PC-3 (cell line): ENCODE measurements at regions not wholly inside any gene's neighbourhood (a gene's known extent, or its start where the extent isn't known, plus 50 kb on each side); places are given as distances from the start of the nearest gene placed in this dataset.

Experiments
- ATAC-seq: fragments of 200-7000 bp; cut with Tn5 transposase; 2 replicates; pipeline ENCODE4 v1.9.1; 2020; ENCODE audit warnings: mild to moderate bottlenecking, moderate library complexity
- BruUV-seq: library from RNA; stranded (reverse); fragments of 400-500 nt; replicated peaks from 2 replicates; lab custom pipeline; 2021; lab: Mats Ljungman, UMichigan
- CTCF ChIA-PET: fragments of 300-600 bp; sonication (Branson Sonifier 250); formaldehyde crosslinking; loops from one replicate; lab custom pipeline; 2022; ENCODE audit warnings: antibody characterized with exemption; lab: Charles Lee
- POLR2A ChIA-PET: fragments of 300-600 bp; sonication (Branson Sonifier 250); formaldehyde crosslinking; loops from one replicate; lab custom pipeline; 2022; ENCODE audit warnings: antibody characterized with exemption; ENCODE audit not compliant: unreplicated experiment; lab: Charles Lee
- DNase-seq: peaks from one replicate; pipeline ENCODE4 v3.0.0-alpha.2; 2015
- H2AFZ ChIP-seq: fragments of 300-600 bp; sonication (generic); 2 replicates; pipeline ENCODE4 v1.6.0; 2016; ENCODE audit warnings: antibody characterized with exemption, low read length
- H3F3A ChIP-seq: fragments of 300-600 bp; sonication (generic); one replicate; pipeline ENCODE4 v1.6.0; 2017; ENCODE audit warnings: antibody characterized with exemption, low read length, control low read depth, mild to moderate bottlenecking; ENCODE audit not compliant: unreplicated experiment
- H3K27ac ChIP-seq: fragments of 300-600 bp; sonication (generic); 2 replicates; pipeline ENCODE4 v1.5.1; 2016; ENCODE audit warnings: mild to moderate bottlenecking, low read length
- H3K27me3 ChIP-seq: fragments of 300-600 bp; sonication (generic); 2 replicates; pipeline ENCODE4 v1.6.1; 2016; ENCODE audit warnings: low read length, mixed read lengths
- H3K36me3 ChIP-seq: fragments of 300-600 bp; sonication (generic); 2 replicates; pipeline ENCODE4 v1.6.1; 2016; ENCODE audit warnings: low read depth, mixed run types, low read length, mixed read lengths
- H3K4me1 ChIP-seq: fragments of 300-600 bp; sonication (generic); 2 replicates; pipeline ENCODE4 v1.5.1; 2016; ENCODE audit warnings: low read length; ENCODE audit not compliant: insufficient read depth
- H3K4me2 ChIP-seq: fragments of 300-600 bp; sonication (generic); 2 replicates; pipeline ENCODE4 v1.6.0; 2016; ENCODE audit warnings: low read length
- H3K4me3 ChIP-seq: fragments of 300-600 bp; sonication (generic); 2 replicates; pipeline ENCODE4 v1.5.1; 2016; ENCODE audit warnings: mild to moderate bottlenecking, low read length, mixed read lengths
- H3K79me2 ChIP-seq: fragments of 300-600 bp; sonication (generic); 2 replicates; pipeline ENCODE4 v1.6.1; 2017; ENCODE audit warnings: low read length, mixed read lengths
- H3K9ac ChIP-seq: fragments of 300-600 bp; sonication (generic); 2 replicates; pipeline ENCODE4 v1.6.0; 2016; ENCODE audit warnings: mild to moderate bottlenecking, low read length
- H3K9me2 ChIP-seq: fragments of 300-600 bp; sonication (generic); replicated peaks from 2 replicates; pipeline ENCODE4 v1.6.1; 2016; ENCODE audit warnings: mixed run types, low read length, mixed read lengths
- H3K9me3 ChIP-seq: fragments of 300-600 bp; sonication (generic); 2 replicates; pipeline ENCODE4 v1.6.1; 2016; ENCODE audit warnings: low read length, mixed read lengths
- H4K20me1 ChIP-seq: fragments of 300-600 bp; sonication (generic); 2 replicates; pipeline ENCODE4 v1.6.1; 2016; ENCODE audit warnings: low read length, mixed read lengths
- EZH2 ChIP-seq: fragments of 300-600 bp; sonication (generic); IDR thresholded peaks from one replicate; pipeline ENCODE4 v1.6.1; 2017; ENCODE audit warnings: antibody characterized with exemption, mild to moderate bottlenecking, low read length; ENCODE audit not compliant: unreplicated experiment
- EZH2phosphoT487 ChIP-seq: fragments of 300-600 bp; sonication (generic); IDR thresholded peaks from 2 replicates; pipeline ENCODE4 v1.6.1; 2018; ENCODE audit warnings: mild to moderate bottlenecking, antibody characterized with exemption, low read length, borderline replicate concordance
- intact Hi-C: fragments of 100-400 bp; cut with micrococcal nuclease; formaldehyde crosslinking; loops from 2 replicates; pipeline ENCODE4 v1.9.0; 2023
- TF ChIP-seq, protein P1 (sequence below): fragments of 300-600 bp; sonication (generic); conservative IDR thresholded peaks from 2 replicates; pipeline ENCODE4 v1.5.1; 2017; ENCODE audit warnings: antibody characterized with exemption, low read depth, mild to moderate bottlenecking, low read length

DNA sequence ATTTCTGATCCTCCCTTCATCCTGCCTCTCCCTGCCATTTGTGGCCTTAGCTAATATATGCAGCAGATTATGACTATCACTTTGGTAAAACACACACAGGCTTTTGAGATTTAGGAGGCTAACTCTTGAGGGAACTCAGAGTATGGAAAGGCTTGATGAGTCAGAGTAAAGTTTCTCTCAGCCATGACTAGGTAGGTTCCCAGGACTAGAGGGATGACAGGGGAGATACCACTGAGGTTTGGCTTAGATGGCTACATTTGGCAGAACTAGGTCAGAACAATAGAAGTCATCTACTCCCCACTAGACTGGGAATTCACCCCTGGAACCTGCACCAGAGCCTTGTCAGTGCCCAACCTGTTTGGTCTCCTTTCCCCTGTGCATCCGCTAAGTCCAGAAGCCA lies 585.7 kb downstream of the TLL1 start:
- TF ChIP-seq, protein P1, sequence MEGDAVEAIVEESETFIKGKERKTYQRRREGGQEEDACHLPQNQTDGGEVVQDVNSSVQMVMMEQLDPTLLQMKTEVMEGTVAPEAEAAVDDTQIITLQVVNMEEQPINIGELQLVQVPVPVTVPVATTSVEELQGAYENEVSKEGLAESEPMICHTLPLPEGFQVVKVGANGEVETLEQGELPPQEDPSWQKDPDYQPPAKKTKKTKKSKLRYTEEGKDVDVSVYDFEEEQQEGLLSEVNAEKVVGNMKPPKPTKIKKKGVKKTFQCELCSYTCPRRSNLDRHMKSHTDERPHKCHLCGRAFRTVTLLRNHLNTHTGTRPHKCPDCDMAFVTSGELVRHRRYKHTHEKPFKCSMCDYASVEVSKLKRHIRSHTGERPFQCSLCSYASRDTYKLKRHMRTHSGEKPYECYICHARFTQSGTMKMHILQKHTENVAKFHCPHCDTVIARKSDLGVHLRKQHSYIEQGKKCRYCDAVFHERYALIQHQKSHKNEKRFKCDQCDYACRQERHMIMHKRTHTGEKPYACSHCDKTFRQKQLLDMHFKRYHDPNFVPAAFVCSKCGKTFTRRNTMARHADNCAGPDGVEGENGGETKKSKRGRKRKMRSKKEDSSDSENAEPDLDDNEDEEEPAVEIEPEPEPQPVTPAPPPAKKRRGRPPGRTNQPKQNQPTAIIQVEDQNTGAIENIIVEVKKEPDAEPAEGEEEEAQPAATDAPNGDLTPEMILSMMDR: no peak
- no peak for TF ChIP-seq EZH2
- TF ChIP-seq EZH2phosphoT487: no peak
- ATAC-seq: no peak
- POLR2A ChIA-PET: no interaction called here

GRCh38 chr4:166459621-166460020 lies 586.6 kb downstream of the TLL1 start:
- DNase-seq: peak; percentile 30
- H3K4me3 ChIP-seq: no peak overlapping the region
- no peaks in the 10 kb centered on the region for H3K36me3 ChIP-seq
- no peaks in the 10 kb centered on the region for H3K9me3 ChIP-seq
- H3F3A ChIP-seq: no peaks in the 10 kb centered on the region
- H3K79me2 ChIP-seq: no peaks in the 10 kb centered on the region
- no peak for TF ChIP-seq EZH2
- no peak for TF ChIP-seq EZH2phosphoT487
- TF ChIP-seq, protein P1: no peak
- no peak overlapping the region for H2AFZ ChIP-seq
- peaks cover 18% of the 10 kb centered on the region for H3K4me1 ChIP-seq
- no peak overlapping the region for H3K4me2 ChIP-seq
- ATAC-seq: no peak
- CTCF ChIA-PET: no interaction called here
- no peaks in the 10 kb centered on the region for H4K20me1 ChIP-seq
- no peak overlapping the region for H3K27ac ChIP-seq
- intact Hi-C loops: no loop called here
- H3K27me3 ChIP-seq: no peaks in the 10 kb centered on the region
- POLR2A ChIA-PET: no interaction called here
- H3K9me2 ChIP-seq: no peaks in the 10 kb centered on the region
- H3K9ac ChIP-seq: no peak overlapping the region
- BruUV-seq: no TSS peak

More for the DNA sequence above, 585.7 kb downstream of the TLL1 start:
- Histone ChIP-seq H3K9me3 (no peaks in the 10 kb centered on the region), H3K79me2 (no peaks in the 10 kb centered on the region), H4K20me1 (no peaks in the 10 kb centered on the region), H3K36me3 (no peaks in the 10 kb centered on the region), H2AFZ (no peak overlapping the region), H3K27me3 (no peaks in the 10 kb centered on the region), H3K27ac (no peak overlapping the region), H3K4me2 (no peak overlapping the region), H3K9ac (no peak overlapping the region), H3K4me3 (no peak overlapping the region), H3K9me2 (no peaks in the 10 kb centered on the region), H3K4me1 (peaks cover 18% of the 10 kb centered on the region), H3F3A (no peaks in the 10 kb centered on the region)
- CTCF ChIA-PET: no interaction called here
- intact Hi-C loops: no loop called here
- DNase-seq: peak; percentile 36
- no TSS peak for BruUV-seq

DNA sequence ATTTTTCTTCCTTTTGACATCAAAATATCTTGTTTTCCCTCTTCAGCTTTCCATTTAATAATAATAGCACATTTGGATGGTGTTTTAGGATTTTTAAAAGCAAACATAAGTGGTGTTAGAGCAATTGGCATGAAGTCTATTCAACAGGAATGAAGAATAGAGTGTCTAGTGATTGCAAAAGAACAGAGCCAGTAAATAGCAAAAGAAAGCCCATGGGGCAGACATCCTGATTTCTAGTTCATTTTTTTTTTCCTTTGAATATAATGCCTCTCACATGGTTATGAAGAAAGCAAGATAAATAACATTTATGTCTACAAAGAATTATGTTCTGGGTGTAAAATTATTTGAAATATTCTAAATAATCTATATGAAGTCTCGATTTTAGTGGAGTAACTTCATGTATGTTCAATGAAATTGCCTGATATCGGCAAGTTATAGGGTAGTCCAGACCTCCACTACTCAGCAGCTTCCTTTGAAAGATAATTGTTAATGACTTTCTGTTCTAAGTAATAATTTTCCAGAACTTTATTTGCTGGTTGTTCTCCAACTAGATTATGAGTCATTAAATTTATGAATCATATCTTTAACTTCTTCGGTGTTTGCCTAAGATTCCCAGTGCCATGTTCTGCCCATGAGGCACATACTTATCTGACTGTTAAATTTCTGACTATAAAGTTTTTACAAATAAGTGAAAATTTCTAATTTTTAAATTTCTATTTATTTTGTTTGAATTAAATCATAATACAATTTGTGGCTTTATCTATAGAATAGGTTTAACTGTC lies 587.9 kb downstream of the TLL1 start:
- H3K9me3 ChIP-seq: no peaks in the 10 kb centered on the region
- peak overlapping the region; percentile 31 for H3K4me2 ChIP-seq
- intact Hi-C loops: no loop called here
- H3F3A ChIP-seq: no peaks in the 10 kb centered on the region
- H3K9ac ChIP-seq: no peak overlapping the region
- peaks cover 18% of the 10 kb centered on the region for H3K4me1 ChIP-seq
- no peaks in the 10 kb centered on the region for H3K9me2 ChIP-seq
- H3K79me2 ChIP-seq: no peaks in the 10 kb centered on the region
- H3K27me3 ChIP-seq: no peaks in the 10 kb centered on the region
- H4K20me1 ChIP-seq: no peaks in the 10 kb centered on the region
- DNase-seq (peak; percentile 68), ATAC-seq (peak; percentile 82)
- H3K36me3 ChIP-seq: no peaks in the 10 kb centered on the region
- no TSS peak for BruUV-seq
- CTCF ChIA-PET: no interaction called here
- POLR2A ChIA-PET: no interaction called here
- H3K4me3 ChIP-seq: no peak overlapping the region
- TF ChIP-seq, protein P1: no peak
- TF ChIP-seq EZH2phosphoT487: no peak
- no peak for TF ChIP-seq EZH2
- no peak overlapping the region for H2AFZ ChIP-seq
- peak overlapping the region; percentile 51 for H3K27ac ChIP-seq
